ENCODE measurements at regions not wholly inside any gene's neighbourhood (a gene's known extent, or its start where the extent isn't known, plus 50 kb on each side); places are given as distances from the start of the nearest gene placed in this dataset.
"Not testable (repeated sequence)": the region's sequence is repeated elsewhere in the genome, so short reads cannot be mapped to it uniquely, and the experiment has no call there.

GRCh38 chr14:37784203-37784826, 188.9 kb downstream of the TTC6 start:
- not testable (repeated sequence) for TF ChIP-seq HDGF (IDR thresholded peaks at IDR 0.05; ENCODE audit: borderline replicate concordance); SP1 (IDR thresholded peaks at IDR 0.05); FOXA1 (IDR thresholded peaks at IDR 0.05); FOXK2 (IDR thresholded peaks at IDR 0.05); ELF4 (IDR thresholded peaks at IDR 0.05); L3MBTL2 (conservative IDR thresholded peaks at IDR 0.05); ARNT (IDR thresholded peaks at IDR 0.05); SUZ12 (IDR thresholded peaks at IDR 0.05); NFRKB (IDR thresholded peaks at IDR 0.05); BHLHE40 (IDR thresholded peaks at IDR 0.05; ENCODE audit: borderline replicate concordance); FOXM1 (IDR thresholded peaks at IDR 0.05; ENCODE audit: borderline replicate concordance); TARDBP (IDR thresholded peaks at IDR 0.05); CTBP1 (IDR thresholded peaks at IDR 0.05; ENCODE audit: borderline replicate concordance); LEF1 (IDR thresholded peaks at IDR 0.05; ENCODE audit: borderline replicate concordance)

Measured in HEK293T (cell line).